ENCODE measurements at regions not wholly inside any gene's neighbourhood (a gene's known extent, or its start where the extent isn't known, plus 50 kb on each side); places are given as distances from the start of the nearest gene placed in this dataset.

- Histone ChIP-seq H3F3A (ENCODE audit: insufficient read depth, low read length, poor library complexity, severe bottlenecking) (no peaks in the 10 kb centered on the region), H3K4me3 (ENCODE audit: low read length) (no peak overlapping the region), H3K4me2 (ENCODE audit: low read length) (no peak overlapping the region), H3K27ac (ENCODE audit: low read length) (no peak overlapping the region), H3K9ac (ENCODE audit: low read length) (no peak overlapping the region), H3K36me3 (ENCODE audit: insufficient read depth, low read length) (no peaks in the 10 kb centered on the region), H3K79me2 (replicated peaks; ENCODE audit: insufficient read depth, low read length) (no peaks in the 10 kb centered on the region), H4K20me1 (ENCODE audit: insufficient read depth) (no peaks in the 10 kb centered on the region), H3K27me3 (ENCODE audit: insufficient read depth, low read depth, low read length) (no peaks in the 10 kb centered on the region), H3K9me3 (ENCODE audit: low read length) (no peaks in the 10 kb centered on the region), H2AFZ (ENCODE audit: low read depth, low read length) (no peak overlapping the region), H3K9me2 (ENCODE audit: insufficient read depth, low read length) (no peaks in the 10 kb centered on the region)
- TF ChIP-seq CTCF (IDR thresholded peaks at IDR 0.05; ENCODE audit: poor library complexity, severe bottlenecking) = no peak
- TF ChIP-seq REST (IDR thresholded peaks at IDR 0.05; ENCODE audit: borderline replicate concordance) = no peak
- no peak for TF ChIP-seq SMC3 (conservative IDR thresholded peaks at IDR 0.05; ENCODE audit: poor library complexity)
- TF ChIP-seq MXI1 (conservative IDR thresholded peaks at IDR 0.05; ENCODE audit: poor library complexity, severe bottlenecking) = no peak
- no peak for TF ChIP-seq RAD21 (conservative IDR thresholded peaks at IDR 0.05)
- TF ChIP-seq EP300 (conservative IDR thresholded peaks at IDR 0.05; ENCODE audit: poor library complexity, severe bottlenecking) = no peak
- TF ChIP-seq POLR2AphosphoS5 (IDR thresholded peaks at IDR 0.05) = no peak
- no peak for TF ChIP-seq EZH2 (IDR thresholded peaks at IDR 0.05; ENCODE audit: borderline replicate concordance, insufficient read depth, low read length, poor library complexity, severe bottlenecking)
Observed at GRCh38 chr2:8478471-8478793, 203.4 kb upstream of the ID2 start.

- no peak overlapping the region for H3K4me3 ChIP-seq (ENCODE audit: low read length)
- H3K27ac ChIP-seq (ENCODE audit: low read length) = no peak overlapping the region
- H4K20me1 ChIP-seq (ENCODE audit: insufficient read depth) = no peaks in the 10 kb centered on the region
- H3K9me2 ChIP-seq (ENCODE audit: insufficient read depth, low read length) = no peaks in the 10 kb centered on the region
- no peaks in the 10 kb centered on the region for H3K79me2 ChIP-seq (replicated peaks; ENCODE audit: insufficient read depth, low read length)
- H3K36me3 ChIP-seq (ENCODE audit: insufficient read depth, low read length) = no peaks in the 10 kb centered on the region
- no peaks in the 10 kb centered on the region for H3K9me3 ChIP-seq (ENCODE audit: low read length)
- no peak overlapping the region for H3K4me2 ChIP-seq (ENCODE audit: low read length)
- H3F3A ChIP-seq (ENCODE audit: insufficient read depth, low read length, poor library complexity, severe bottlenecking) = no peaks in the 10 kb centered on the region
- no peak for TF ChIP-seq SMC3 (conservative IDR thresholded peaks at IDR 0.05; ENCODE audit: poor library complexity)
- no peak for TF ChIP-seq CTCF (IDR thresholded peaks at IDR 0.05; ENCODE audit: poor library complexity, severe bottlenecking)
- no peak for TF ChIP-seq POLR2AphosphoS5 (IDR thresholded peaks at IDR 0.05)
- no peak for TF ChIP-seq EZH2 (IDR thresholded peaks at IDR 0.05; ENCODE audit: borderline replicate concordance, insufficient read depth, low read length, poor library complexity, severe bottlenecking)
- no peak for TF ChIP-seq EP300 (conservative IDR thresholded peaks at IDR 0.05; ENCODE audit: poor library complexity, severe bottlenecking)
- no peak for TF ChIP-seq MXI1 (conservative IDR thresholded peaks at IDR 0.05; ENCODE audit: poor library complexity, severe bottlenecking)
- TF ChIP-seq TAF1 (IDR thresholded peaks at IDR 0.05; ENCODE audit: low read depth) = no peak
- no peaks in the 10 kb centered on the region for H3K27me3 ChIP-seq (ENCODE audit: insufficient read depth, low read depth, low read length)
- no peak overlapping the region for H3K9ac ChIP-seq (ENCODE audit: low read length)
- no peak overlapping the region for H2AFZ ChIP-seq (ENCODE audit: low read depth, low read length)
Observed at GRCh38 chr2:8479298-8479697, 202.6 kb upstream of the ID2 start.

All from neural cell (in vitro differentiated cells).